ENCODE measurements at regions not wholly inside any gene's neighbourhood (a gene's known extent, or its start where the extent isn't known, plus 50 kb on each side); places are given as distances from the start of the nearest gene placed in this dataset.
"Not testable (repeated sequence)": the region's sequence is repeated elsewhere in the genome, so short reads cannot be mapped to it uniquely, and the experiment has no call there.

DNA sequence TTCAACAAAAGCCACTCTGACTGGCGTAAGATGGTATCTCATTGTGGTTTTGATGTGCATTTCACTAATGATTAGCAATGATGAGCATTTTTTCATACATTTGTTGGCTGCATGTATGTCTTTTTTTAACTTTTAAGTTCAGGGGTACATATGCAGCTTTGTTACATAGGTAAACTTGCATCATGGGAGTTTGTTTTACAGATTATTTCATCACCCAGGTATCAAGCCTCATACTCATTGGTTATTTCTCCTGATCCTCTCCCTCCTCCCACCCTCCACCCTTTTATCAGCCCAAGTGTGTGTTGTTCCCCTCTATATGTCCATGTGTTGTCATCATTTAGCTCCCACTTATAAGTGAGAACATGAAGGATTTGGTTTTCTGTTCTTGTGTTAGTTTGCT is 154.1 kb upstream of the POGK start:
- no peak for DNase-seq
- no peak overlapping the region for H3K4ac ChIP-seq (ENCODE audit: low read depth, low read length)

DNA sequence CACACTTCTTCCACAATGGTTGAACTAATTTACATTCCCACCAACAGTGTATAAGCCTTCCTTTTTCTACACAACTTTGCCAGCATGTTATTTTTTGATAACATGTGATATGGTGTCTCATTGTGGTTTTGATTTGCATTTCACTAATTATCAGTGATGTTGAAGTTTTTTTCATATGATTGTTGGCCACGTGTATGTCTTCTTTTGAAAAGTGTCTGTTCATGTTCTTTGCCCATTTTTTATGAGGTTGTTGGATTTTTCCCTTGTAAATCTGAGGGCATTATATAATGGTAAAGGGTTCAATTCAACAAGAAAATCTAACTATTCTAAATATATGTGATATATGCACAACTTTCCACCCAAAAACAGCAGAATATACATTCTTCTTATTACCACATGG is 153.4 kb upstream of the POGK start:
- not testable (repeated sequence) for H3K27ac ChIP-seq (ENCODE audit: low read depth, low read length); H2BK12ac ChIP-seq (ENCODE audit: low read length); H4K8ac ChIP-seq (ENCODE audit: low read depth, low read length); H2BK120ac ChIP-seq (ENCODE audit: insufficient read depth, low read length, poor library complexity); H4K12ac ChIP-seq (ENCODE audit: low read depth, low read length); H3K23ac ChIP-seq (ENCODE audit: low read length); H3K9me3 ChIP-seq (ENCODE audit: insufficient read depth, low read depth, low read length); H4K91ac ChIP-seq (ENCODE audit: low read depth, low read length); H3K4ac ChIP-seq (ENCODE audit: low read depth, low read length); H3K4me1 ChIP-seq (ENCODE audit: control insufficient read depth in 1 of 2, insufficient read depth in 2 of 2, low read length in 2 of 2); DNase-seq; H2BK5ac ChIP-seq (ENCODE audit: low read depth, low read length, poor library complexity); H2AK5ac ChIP-seq (ENCODE audit: low read length); H3K9ac ChIP-seq (ENCODE audit: low read length); H3K4me3 ChIP-seq (ENCODE audit: low read depth, low read length); H3K79me2 ChIP-seq (ENCODE audit: control insufficient read depth, insufficient read depth, low read length, poor library complexity); H3K18ac ChIP-seq (ENCODE audit: low read length); H3K14ac ChIP-seq (ENCODE audit: low read length); H3K27me3 ChIP-seq (ENCODE audit: insufficient read depth, low read length); H3K36me3 ChIP-seq (ENCODE audit: control insufficient read depth in 1 of 2, insufficient read depth in 2 of 2, low read length in 2 of 2); H3K79me1 ChIP-seq (ENCODE audit: low read length); H3K4me2 ChIP-seq (ENCODE audit: low read length); H2AFZ ChIP-seq (ENCODE audit: insufficient read depth, low read length, poor library complexity)
- no CpG with 5 or more reads among the region's 1 CpG for WGBS (ENCODE audit: extremely low coverage, insufficient coverage, insufficient read length)

More for the DNA sequence above, 154.1 kb upstream of the POGK start:
- Histone ChIP-seq H3K4me3 (ENCODE audit: low read depth, low read length) (no peak overlapping the region), H3K79me1 (ENCODE audit: low read length) (no peaks in the 10 kb centered on the region), H3K36me3 (ENCODE audit: control insufficient read depth in 1 of 2, insufficient read depth in 2 of 2, low read length in 2 of 2) (no peaks in the 10 kb centered on the region), H4K12ac (ENCODE audit: low read depth, low read length) (no peak overlapping the region), H3K9me3 (ENCODE audit: insufficient read depth, low read depth, low read length) (no peaks in the 10 kb centered on the region), H3K27ac (ENCODE audit: low read depth, low read length) (no peak overlapping the region), H4K91ac (ENCODE audit: low read depth, low read length) (no peak overlapping the region), H3K79me2 (ENCODE audit: control insufficient read depth, insufficient read depth, low read length, poor library complexity) (no peaks in the 10 kb centered on the region), H3K18ac (ENCODE audit: low read length) (no peak overlapping the region), H3K27me3 (ENCODE audit: insufficient read depth, low read length) (no peaks in the 10 kb centered on the region), H3K14ac (ENCODE audit: low read length) (no peak overlapping the region), H3K4me1 (ENCODE audit: control insufficient read depth in 1 of 2, insufficient read depth in 2 of 2, low read length in 2 of 2) (no peaks in the 10 kb centered on the region), H4K8ac (ENCODE audit: low read depth, low read length) (no peak overlapping the region), H2BK120ac (ENCODE audit: insufficient read depth, low read length, poor library complexity) (no peak overlapping the region), H3K23ac (ENCODE audit: low read length) (no peak overlapping the region), H2AFZ (ENCODE audit: insufficient read depth, low read length, poor library complexity) (no peak overlapping the region), H2BK12ac (ENCODE audit: low read length) (no peak overlapping the region), H2AK5ac (ENCODE audit: low read length) (no peak overlapping the region), H3K9ac (ENCODE audit: low read length) (no peak overlapping the region), H2BK5ac (ENCODE audit: low read depth, low read length, poor library complexity) (no peak overlapping the region), H3K4me2 (ENCODE audit: low read length) (no peak overlapping the region)
- WGBS (ENCODE audit: extremely low coverage, insufficient coverage, insufficient read length) = no CpG with 5 or more reads among the region's 1 CpG

DNA sequence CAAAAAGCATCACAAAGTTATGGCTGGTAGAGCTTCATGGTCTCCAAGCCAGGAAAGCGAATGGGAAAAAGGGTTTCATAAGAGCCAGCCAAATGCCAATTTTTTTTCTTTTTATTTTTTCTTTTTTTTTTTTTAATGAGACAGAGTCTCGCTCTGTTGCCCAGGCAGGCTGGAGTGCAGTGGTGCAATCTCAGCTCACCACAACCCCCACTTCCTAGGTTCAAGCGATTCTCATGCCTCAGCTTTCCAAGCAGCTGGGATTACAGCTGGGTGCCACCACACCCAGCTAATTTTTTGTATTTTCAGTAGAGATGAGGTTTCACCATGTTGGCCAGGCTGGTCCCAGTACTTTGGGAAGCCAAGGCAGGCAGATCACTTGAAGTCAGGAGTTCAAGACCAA is 148.7 kb upstream of the POGK start:
- not testable (repeated sequence) for H3K79me2 ChIP-seq (ENCODE audit: control insufficient read depth, insufficient read depth, low read length, poor library complexity); H3K9ac ChIP-seq (ENCODE audit: low read length); H2BK5ac ChIP-seq (ENCODE audit: low read depth, low read length, poor library complexity); H2BK12ac ChIP-seq (ENCODE audit: low read length); H3K4ac ChIP-seq (ENCODE audit: low read depth, low read length); H3K27ac ChIP-seq (ENCODE audit: low read depth, low read length); H4K12ac ChIP-seq (ENCODE audit: low read depth, low read length); H3K18ac ChIP-seq (ENCODE audit: low read length); H3K36me3 ChIP-seq (ENCODE audit: control insufficient read depth in 1 of 2, insufficient read depth in 2 of 2, low read length in 2 of 2); H2BK120ac ChIP-seq (ENCODE audit: insufficient read depth, low read length, poor library complexity); H3K23ac ChIP-seq (ENCODE audit: low read length); H3K14ac ChIP-seq (ENCODE audit: low read length); H3K4me1 ChIP-seq (ENCODE audit: control insufficient read depth in 1 of 2, insufficient read depth in 2 of 2, low read length in 2 of 2); H3K9me3 ChIP-seq (ENCODE audit: insufficient read depth, low read depth, low read length); H3K27me3 ChIP-seq (ENCODE audit: insufficient read depth, low read length); H4K8ac ChIP-seq (ENCODE audit: low read depth, low read length); H4K91ac ChIP-seq (ENCODE audit: low read depth, low read length); H2AK5ac ChIP-seq (ENCODE audit: low read length); H3K4me3 ChIP-seq (ENCODE audit: low read depth, low read length); H3K4me2 ChIP-seq (ENCODE audit: low read length); DNase-seq; H2AFZ ChIP-seq (ENCODE audit: insufficient read depth, low read length, poor library complexity); H3K79me1 ChIP-seq (ENCODE audit: low read length)
- WGBS (ENCODE audit: extremely low coverage, insufficient coverage, insufficient read length) = no CpG with 5 or more reads among the region's 3 CpGs

DNA sequence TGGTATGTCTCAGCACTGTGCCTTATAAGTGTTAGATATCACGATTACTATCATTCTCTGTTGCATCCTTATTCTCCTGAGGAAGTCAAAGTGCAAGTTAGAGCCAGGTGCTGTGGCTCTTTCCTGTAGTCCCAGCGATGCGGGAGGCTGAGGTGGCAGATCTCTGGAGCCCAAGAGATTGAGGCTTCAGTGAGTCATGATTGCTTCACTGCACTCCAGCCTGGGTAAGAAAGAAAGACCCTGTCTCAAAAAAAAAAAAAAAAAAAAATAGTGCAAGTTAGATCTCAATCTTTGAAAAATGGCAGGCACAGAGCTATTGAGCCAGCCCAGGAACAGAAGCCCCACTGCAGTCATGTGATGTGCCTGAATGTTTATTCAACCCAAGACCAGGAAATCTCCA is 147.8 kb upstream of the POGK start:
- Histone ChIP-seq H3K14ac (ENCODE audit: low read length) (no peak overlapping the region), H2BK5ac (ENCODE audit: low read depth, low read length, poor library complexity) (no peak overlapping the region), H3K4me2 (ENCODE audit: low read length) (no peak overlapping the region), H3K23ac (ENCODE audit: low read length) (no peak overlapping the region), H3K36me3 (ENCODE audit: control insufficient read depth in 1 of 2, insufficient read depth in 2 of 2, low read length in 2 of 2) (no peaks in the 10 kb centered on the region), H3K9ac (ENCODE audit: low read length) (no peak overlapping the region), H3K4ac (ENCODE audit: low read depth, low read length) (no peak overlapping the region), H3K4me3 (ENCODE audit: low read depth, low read length) (no peak overlapping the region), H3K27me3 (ENCODE audit: insufficient read depth, low read length) (no peaks in the 10 kb centered on the region), H4K12ac (ENCODE audit: low read depth, low read length) (no peak overlapping the region), H2AK5ac (ENCODE audit: low read length) (no peak overlapping the region), H2AFZ (ENCODE audit: insufficient read depth, low read length, poor library complexity) (no peak overlapping the region), H3K18ac (ENCODE audit: low read length) (no peak overlapping the region), H3K79me1 (ENCODE audit: low read length) (no peaks in the 10 kb centered on the region), H2BK12ac (ENCODE audit: low read length) (no peak overlapping the region), H4K8ac (ENCODE audit: low read depth, low read length) (no peak overlapping the region), H3K79me2 (ENCODE audit: control insufficient read depth, insufficient read depth, low read length, poor library complexity) (no peaks in the 10 kb centered on the region), H3K9me3 (ENCODE audit: insufficient read depth, low read depth, low read length) (no peaks in the 10 kb centered on the region), H2BK120ac (ENCODE audit: insufficient read depth, low read length, poor library complexity) (no peak overlapping the region), H4K91ac (ENCODE audit: low read depth, low read length) (no peak overlapping the region), H3K27ac (ENCODE audit: low read depth, low read length) (no peak overlapping the region), H3K4me1 (ENCODE audit: control insufficient read depth in 1 of 2, insufficient read depth in 2 of 2, low read length in 2 of 2) (no peaks in the 10 kb centered on the region)
- peak; percentile 53 to 64 for DNase-seq
- no CpG with 5 or more reads among the region's 3 CpGs for WGBS (ENCODE audit: extremely low coverage, insufficient coverage, insufficient read length)

Measured in trophoblast cell (in vitro differentiated cells and primary cell).